Right lung (tissue), 2 donors: ENCODE measurements at regions not wholly inside any gene's neighbourhood (a gene's known extent, or its start where the extent isn't known, plus 50 kb on each side); places are given as distances from the start of the nearest gene placed in this dataset.
A peak's percentile ranks its signal among the peaks of the same experiment; 100 is the strongest.

Source experiments
- DNase-seq, 2 donors: peaks; one replicate each; pipeline ENCODE4 v3.0.0-alpha.2; 2013

GRCh38 chr3:188041193-188041592, 112.8 kb upstream of the LPP start:
- DNase-seq = no peak

GRCh38 chr3:188041895-188042294, 112.1 kb upstream of the LPP start:
- no peak for DNase-seq

DNA sequence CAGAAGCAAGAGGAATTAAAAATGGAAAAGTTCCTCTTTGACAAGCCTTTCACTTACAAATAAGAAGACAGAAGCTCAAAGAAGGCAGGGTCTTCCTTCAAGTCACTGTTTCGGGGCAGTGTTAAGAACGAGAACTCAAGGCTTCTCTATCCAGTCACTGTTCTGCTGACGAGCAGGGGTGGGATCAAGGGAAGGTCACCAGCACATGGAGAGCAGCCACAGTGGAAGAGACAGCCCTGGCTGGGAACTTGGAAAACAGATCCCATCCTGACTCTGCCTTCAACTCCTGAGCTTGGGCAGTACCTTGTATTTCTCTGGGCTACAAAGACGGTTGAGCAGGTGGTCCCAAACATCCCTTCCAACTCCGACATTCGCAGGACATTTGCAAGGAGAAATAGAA, 111.5 kb upstream of the LPP start:
- no peak for DNase-seq

DNA sequence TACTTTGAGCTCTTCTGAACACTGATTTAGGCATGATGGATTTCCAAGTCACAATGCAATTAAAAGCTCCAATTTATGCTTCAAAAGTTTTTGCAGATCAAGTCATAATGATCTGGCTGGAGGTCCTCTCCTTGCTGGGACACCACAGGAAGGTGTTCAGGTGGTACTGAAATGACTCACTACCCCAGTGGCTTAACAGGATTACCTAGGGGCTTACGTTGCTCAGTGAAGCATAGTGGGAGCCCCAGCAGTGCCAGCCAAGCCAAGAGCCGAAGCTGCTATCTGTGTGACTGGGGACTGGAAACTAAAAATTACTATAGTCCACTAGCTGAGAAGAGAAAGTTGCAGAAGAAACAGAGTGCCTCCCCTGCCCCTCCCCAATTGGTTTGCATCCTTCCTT, 110.1 kb upstream of the LPP start:
- DNase-seq = no peak

GRCh38 chr3:188046561-188047211, 107.3 kb upstream of the LPP start:
- DNase-seq = no peak

GRCh38 chr3:188047536-188047935, 106.4 kb upstream of the LPP start:
- no peak for DNase-seq

GRCh38 chr3:188049606-188050530, 104.1 kb upstream of the LPP start:
- no peak for DNase-seq

- no peak for DNase-seq
Observed at GRCh38 chr3:188051801-188052168, 102.2 kb upstream of the LPP start.

- peak; percentile 68 to 75 for DNase-seq
Observed at GRCh38 chr3:188052169-188053035, 101.6 kb upstream of the LPP start.

- no peak for DNase-seq
Observed at GRCh38 chr3:188053036-188053340, 101.0 kb upstream of the LPP start.

DNA sequence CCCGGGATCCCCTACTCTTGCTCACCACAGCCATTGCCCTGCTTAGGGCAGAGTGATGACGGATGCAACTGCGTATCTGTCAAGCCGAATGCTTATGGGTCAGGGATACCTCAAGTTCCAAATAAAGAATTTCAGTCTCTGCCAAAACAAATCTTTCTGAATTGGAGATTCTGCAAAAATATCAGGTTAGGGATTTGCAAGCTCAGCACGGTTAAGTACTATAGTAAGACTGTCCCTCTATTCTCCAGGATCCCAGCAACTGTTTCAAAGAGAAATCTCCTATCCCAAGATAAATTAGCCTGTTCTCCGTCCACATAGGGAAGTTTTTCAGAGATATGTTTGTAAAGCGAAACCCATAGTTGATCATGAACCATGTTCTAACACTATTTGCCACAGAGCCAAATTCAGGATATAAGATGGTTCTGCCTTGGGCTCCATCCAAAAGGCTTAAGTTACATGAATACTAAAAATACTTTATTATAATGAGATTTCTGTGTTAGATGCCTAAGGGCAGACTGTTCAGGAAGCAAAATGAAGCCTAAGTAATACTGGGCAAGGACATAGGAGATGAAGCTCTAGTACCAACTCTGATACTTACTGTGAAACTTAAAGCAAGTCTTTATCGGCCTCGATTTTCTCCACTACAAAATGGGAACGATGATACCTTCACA, 100.1 kb upstream of the LPP start:
- DNase-seq = no peak

GRCh38 chr3:188054541-188054940, 99.4 kb upstream of the LPP start:
- DNase-seq = no peak

DNA sequence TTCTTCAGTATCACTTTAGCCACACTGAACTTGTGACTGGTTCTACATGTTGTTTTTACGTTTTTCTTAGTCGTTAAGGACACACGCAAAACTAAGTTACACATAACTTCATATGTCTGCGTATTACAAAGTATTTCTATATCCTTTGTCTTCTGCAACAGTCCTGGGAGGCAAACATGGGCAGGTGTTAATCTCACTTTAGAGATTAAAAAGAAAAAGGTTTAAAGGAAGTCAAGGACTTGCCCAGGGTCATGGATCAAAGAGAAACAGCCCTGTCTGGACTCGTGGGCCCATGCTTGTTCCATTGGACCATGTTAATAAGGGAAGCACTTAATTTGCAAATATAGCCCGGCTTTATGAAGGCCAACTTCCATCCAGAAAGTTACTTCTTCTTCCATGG, 98.6 kb upstream of the LPP start:
- no peak for DNase-seq

DNA sequence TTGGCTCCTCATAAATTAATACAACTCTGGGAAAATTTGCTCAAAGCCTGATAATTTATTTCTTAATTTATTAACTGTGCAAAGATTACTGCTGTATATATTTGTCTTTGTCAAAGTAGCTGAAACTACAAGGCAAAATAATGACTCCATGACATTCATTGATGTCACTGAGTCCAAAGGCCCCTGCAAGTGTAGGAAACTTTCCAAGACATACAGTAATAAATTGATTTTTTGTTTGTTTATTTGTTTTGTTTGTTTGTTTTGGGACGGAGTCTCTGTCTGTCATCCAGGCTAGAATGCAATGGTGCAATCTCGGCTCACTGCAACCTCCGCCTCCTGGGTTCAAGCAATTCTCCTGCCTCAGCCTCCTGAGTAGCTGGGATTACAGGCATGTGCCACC, 96.8 kb upstream of the LPP start:
- no peak for DNase-seq

GRCh38 chr3:188058569-188059184, 95.3 kb upstream of the LPP start:
- no peak for DNase-seq

DNA sequence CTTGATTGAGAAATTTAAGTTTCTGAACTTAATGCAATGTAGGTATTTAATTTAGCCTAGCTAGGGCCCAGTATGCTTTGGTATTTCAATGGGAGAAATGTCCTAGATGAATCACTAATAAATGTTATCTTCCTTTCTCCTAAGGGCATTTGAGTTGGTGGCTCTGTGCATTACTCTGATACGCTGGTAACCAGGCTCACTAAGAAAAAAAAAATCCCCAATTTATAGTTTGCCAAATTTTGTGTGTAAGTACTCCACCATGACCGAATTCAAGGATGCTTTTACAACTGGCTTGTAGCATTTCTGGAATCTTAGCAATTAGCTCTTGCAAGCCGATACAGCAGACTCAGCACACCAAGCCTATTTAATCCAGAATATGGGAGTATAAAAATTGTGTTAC, 94.6 kb upstream of the LPP start:
- DNase-seq = no peak

- no peak for DNase-seq
Observed at GRCh38 chr3:188060264-188060835, 93.6 kb upstream of the LPP start.

- DNase-seq = no peak
Observed at GRCh38 chr3:188060840-188061544, 93.0 kb upstream of the LPP start.

GRCh38 chr3:188062216-188062615, 91.7 kb upstream of the LPP start:
- no peak for DNase-seq

- peak; percentile 55 to 56 for DNase-seq
Observed at GRCh38 chr3:188064831-188065493, 89.0 kb upstream of the LPP start.
